Stimulated activated CD8-positive, alpha-beta memory T cell treated with anti-CD3 and anti-CD28 coated beads, Interleukin-15, amount 100 ng/mL, for 48 hours (primary cell): ENCODE measurements at regions not wholly inside any gene's neighbourhood (a gene's known extent, or its start where the extent isn't known, plus 50 kb on each side); places are given as distances from the start of the nearest gene placed in this dataset.

Experiments used
- DNase-seq, 2 donors: peaks; one replicate each; pipeline ENCODE4 v3.0.0-alpha.2; 2020; ENCODE audit warnings: low read depth in 2 of 2

DNA sequence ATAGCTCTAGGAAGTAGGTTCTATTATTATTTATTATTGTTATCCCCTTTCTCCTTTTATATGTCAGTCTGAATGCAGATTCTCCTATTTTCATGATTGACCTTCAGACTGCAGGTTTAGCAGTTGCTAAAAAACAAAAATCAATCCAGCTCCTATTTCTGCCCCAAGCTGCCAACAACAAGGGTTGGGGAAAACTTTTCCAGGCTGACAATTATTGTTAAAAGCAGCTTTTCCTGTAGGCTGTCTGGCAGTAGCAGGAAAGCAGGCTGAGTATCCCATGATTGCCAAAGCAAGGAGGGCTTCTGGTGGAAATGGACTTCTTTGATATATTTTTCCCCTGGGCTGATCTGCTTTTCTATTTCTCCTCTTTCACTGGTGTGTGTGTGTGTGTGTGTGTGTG is 78.0 kb upstream of the CTLA4 start:
- DNase-seq: no peak

DNA sequence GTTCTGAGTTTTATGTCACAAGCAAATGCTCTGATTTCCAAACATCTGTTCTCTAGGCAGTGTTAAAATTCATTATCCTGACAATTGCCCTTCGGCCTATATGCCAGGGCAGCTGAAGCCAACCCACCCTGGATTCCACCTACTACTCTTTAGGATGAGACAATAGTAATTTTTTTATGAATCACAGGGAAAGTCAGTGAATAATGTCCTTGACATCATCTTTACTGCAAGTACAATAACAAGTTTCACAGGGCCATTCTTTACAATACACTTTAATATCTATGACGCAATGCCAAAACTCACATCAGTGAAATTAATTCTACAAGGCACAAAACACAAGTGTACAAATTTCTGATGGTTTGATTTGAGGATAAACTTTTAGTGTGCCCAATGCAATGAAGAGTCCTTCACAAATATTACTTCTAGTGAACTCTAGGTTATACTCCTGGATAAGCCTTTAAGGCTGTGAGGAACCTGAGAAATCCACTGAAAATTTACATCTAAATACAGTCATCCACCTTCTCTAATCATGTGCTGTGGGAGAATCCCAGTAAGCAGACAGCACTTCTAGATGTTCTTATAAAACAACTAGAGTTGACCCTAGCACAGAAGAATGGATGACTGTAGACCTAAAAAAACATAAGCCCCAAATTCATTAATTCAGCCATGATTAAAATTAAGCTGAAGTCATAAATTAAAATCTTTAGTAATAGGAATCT is 77.3 kb upstream of the CTLA4 start:
- DNase-seq: no peak

DNA sequence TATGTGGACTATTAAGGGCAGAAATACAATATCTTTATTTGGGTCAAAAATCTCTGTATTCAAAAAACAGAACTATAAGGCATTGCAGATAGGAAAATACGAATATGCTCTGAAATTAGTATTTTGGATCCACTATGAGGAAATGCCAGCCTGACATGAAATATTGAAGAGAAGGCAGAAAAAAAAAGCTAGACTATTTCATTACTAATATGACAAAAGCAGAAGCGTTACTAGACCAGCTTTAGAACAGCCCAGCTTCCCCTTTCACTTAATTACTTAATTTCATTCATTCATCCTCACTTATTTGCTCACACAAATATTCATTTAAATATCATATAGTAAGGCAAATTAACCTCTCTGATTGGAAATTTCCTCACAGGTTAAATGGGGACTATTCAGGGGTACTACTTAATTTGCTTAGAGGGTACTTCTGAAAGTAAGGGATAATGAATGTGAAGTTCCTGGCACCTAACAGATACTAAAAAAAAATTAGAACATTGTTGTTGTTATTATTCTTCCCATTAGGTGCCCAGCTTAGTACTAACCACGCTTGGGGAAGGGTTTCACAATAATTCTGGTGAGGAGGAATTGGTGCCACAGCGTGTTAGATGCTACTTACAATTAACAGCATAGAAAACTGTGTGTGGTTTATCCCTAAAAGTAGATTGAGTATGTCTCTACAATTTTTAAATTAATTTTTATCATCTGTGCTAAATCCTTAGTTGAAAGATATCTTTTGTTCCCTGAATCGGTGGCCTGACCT is 71.1 kb upstream of the CTLA4 start:
- no peak for DNase-seq

DNA sequence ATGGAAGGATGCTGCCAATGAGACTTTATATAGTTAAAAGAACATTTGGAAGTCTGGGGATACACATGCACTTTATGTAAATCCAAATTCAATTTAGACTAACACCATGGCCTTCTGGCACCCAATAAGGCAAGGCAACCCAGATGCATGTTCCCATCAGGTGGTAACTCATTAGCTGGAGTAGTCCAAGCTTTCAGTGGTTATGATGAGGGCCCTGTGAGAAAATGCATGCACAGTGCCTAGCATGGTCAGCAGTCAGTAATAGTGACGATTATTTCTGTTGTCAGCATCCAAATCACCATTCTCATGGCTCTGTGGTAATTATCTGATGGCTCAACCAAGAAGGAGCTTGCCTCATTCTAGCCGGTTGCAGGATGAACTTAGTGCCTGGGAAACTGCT is 70.3 kb upstream of the CTLA4 start:
- DNase-seq: no peak

DNA sequence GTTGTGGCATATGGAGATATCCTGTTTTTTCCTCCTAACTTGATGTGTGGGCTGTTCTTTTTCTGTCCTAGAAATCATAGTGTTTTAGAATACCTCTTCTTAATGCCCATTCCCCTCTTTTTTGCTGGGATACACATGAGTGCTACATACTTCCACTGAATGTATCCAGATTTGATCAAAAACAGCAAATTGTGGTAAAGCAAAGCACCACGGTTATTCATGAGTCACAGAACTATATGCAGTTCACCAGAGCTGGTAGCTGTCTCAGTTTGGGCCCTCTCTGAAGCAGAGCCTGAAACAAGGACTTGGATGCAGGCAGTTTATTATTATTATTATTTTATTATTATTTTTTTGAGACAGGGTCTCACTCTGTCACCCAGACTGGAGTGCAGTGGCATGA is 69.9 kb upstream of the CTLA4 start:
- no peak for DNase-seq

DNA sequence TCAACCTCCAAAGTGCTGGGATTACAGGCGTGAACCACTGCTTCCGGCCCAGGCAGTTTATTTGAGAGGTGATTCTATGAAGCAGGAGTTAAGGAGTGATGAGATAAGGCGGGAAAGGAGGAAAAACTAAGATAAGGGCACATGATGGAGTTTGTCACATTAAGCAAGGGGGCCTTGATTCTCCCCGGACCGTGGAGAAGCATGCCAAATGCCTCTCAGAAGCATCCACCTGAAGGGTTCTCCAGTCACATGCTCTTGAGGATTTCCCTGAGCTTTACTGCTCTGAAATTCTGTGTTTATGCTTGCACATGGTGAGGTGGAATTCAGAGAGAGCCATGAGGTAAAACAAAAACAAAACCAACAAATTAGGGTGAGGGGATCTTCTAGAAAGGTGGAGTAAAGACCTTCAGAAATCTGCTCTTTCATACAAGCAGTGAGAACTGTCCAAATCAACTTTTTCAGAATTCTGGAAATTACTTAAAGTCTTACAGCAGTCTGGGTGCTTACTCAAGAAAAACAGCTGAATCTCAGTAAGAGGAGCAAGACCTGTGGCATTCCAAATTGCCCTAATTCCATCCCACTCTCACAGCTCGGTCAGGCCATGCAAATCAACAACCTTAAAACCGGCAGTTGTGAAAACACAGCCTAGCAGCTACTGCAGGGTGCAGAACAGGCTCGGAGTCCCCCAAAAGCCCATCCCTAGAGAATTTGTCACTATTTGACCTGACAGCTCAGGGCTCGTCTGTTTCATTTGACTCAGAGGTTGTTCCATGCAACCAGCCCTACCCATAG is 69.1 kb upstream of the CTLA4 start:
- DNase-seq: no peak

DNA sequence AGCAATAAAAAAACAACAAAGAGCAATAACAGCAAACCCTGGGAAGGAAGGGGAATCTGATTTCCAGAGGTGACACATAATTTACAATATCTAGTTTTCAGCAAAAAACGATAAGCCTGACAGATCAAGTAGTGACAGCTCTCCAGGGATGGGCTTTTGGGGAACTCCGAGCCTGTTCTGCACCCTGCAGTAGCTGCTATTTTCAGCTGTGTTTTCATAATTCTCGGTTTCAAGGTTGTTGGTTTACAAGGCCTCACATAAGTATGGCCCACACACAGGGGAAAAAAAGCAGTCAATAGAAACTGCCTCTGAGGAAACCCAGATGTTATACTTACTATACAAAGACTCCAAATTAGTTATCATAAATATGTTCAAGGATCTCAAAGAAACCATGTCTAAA is 67.7 kb upstream of the CTLA4 start:
- no peak for DNase-seq

DNA sequence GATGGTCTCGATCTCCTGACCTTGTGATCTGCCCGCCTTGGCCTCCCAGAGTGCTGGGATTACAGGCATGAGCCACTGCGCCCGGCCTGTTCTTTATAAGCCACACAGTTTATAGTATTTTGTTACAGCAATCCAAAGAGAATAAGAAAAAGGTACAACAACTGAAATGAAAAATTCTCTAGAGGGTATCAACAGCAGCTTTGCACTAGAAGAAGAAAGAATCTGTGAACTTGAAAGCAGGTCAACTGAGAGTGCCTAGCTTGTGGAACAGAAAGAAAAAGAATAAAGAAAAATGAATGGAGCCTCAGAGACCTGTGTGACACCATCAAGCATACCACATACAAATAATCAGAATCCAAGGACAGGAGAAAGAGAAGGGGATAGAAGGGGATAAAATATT is 66.8 kb upstream of the CTLA4 start:
- no peak for DNase-seq

DNA sequence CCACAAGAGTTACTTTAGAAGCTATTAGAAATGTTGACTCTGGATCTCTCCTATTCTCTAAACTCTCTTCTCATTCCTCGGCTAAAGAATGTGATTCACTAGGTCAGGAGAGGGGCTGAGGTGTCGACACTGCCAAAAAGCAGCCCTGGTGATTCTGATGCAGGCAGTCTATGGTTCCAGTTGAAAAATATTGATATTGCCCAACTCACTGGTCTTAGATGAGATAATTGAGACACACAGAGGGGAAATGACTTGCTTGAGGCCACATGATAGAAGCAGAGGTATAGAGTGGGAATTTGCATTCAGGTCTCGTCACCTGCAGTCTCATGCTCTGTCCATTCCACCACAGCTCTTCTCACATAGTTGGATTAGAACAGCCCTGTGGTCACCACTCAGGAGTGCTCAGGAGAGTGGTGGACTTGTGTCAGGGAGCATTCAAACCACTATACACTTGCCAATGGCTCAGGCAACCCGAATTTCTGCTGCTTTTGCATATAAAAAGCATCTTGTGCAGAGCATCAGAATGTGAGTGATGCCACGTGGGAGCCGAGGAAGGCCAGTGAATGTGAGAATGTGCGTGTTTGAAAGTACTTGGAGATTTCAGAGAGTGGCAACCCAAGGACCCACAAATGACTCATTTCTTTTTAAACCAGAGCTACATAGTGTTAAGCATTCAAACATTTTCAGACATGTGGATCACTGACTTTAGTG is 65.1 kb upstream of the CTLA4 start:
- DNase-seq: peak in 1 of 2 donors; percentile 64

DNA sequence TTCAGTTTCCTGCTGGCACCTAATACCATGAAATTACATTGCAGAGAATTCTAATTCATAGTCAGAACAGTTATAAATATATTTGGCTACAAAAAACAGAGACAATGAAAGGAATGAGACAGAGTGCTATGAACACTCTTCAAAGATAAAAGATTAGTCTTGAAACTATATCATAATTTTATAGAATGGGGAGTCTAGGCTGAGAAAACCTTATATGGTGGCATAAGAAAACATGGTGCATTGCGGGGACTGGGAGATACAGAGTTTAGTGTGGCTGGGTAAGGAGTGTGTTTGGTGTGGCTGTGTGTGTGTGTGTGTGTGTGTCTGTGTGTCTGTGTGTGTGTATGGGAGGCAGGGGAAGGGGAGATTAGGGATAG is 64.5 kb upstream of the CTLA4 start:
- DNase-seq: no peak

DNA sequence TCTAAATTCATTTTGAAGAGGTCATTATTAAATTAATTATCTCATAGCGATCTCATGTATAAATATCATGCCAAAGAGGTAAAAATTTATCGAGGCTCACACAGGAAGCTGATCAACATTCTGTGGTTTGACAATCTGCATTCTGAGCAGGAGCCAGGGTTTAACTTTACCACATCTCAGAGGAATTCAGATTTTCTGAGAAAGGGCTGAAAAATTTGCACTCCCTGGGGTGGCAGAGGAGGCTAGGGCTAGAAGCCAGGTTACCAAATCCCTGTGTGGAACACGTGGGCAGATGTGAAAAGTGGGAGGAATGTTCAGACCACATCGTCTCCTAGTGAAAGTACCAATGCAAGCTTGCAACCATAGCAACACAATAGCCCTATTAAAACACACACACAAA is 63.5 kb upstream of the CTLA4 start:
- DNase-seq: peak in 1 of 2 donors; percentile 67

DNA sequence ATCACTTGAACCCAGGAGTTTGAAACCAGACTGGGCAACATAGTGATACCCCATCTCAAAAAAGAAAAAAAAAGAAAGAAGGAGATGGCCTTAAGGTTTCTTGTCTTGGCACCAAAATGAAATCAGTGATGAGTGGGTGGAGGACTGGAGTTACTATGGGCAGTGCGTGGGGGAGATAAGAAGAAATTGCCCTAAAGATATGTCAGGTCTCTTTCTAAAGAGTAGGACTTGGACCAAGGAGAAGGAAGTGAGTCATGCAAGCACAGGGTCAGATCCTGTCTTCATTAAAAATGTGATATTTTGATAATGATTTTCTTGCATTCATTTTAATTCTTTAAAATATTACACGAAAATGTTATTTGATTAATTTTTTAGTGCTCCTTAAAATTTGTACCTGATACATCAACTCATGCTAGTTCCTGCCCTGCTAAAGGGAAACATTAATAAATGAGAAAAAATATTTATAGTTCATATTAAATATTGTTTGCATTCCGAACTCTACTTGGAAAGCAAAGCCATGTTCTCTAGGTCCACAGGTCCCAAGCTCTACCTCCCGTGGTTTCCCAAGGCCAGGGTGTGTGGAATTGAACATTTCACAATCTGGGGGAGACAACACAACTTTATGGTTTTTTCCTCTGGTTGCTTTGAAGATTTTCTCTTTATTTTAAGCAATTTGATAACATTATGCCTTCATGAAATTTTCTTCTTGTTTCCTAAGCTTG is 62.6 kb upstream of the CTLA4 start:
- no peak for DNase-seq

DNA sequence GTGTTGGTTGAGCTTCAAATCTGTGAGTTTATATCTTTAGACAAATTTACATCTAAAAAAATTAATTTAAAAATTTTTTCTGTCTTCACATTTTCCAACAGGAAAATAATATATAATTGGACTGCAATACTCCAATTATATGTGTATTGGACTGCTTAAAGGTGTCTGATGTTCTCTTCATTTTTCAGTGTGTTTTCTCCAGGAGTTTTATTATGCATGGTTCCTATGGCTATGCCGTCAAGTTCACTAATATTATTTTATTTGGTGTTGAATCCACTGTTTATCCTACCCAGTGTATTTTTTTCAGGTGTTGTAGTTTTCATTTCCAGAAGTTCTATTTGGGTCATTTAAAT is 62.1 kb upstream of the CTLA4 start:
- no peak for DNase-seq

DNA sequence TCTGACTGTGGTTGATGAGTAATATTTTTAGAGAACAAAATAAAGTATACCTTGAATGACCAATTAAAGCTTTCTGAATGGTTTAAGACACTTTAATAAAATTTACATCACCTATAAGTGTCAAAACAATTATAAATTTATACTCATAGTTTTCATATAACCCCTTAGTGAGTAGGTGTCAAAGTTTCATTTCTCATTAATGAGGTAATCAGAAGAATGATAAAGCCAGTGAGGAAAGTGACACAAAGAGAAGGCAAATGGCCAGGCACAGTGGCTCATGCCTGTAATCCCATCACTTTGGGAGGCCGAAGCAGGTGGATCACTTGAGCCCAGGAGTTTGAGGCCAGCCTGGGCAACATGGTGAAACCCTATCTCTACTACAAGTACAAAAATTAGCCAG is 60.8 kb upstream of the CTLA4 start:
- DNase-seq: no peak

DNA sequence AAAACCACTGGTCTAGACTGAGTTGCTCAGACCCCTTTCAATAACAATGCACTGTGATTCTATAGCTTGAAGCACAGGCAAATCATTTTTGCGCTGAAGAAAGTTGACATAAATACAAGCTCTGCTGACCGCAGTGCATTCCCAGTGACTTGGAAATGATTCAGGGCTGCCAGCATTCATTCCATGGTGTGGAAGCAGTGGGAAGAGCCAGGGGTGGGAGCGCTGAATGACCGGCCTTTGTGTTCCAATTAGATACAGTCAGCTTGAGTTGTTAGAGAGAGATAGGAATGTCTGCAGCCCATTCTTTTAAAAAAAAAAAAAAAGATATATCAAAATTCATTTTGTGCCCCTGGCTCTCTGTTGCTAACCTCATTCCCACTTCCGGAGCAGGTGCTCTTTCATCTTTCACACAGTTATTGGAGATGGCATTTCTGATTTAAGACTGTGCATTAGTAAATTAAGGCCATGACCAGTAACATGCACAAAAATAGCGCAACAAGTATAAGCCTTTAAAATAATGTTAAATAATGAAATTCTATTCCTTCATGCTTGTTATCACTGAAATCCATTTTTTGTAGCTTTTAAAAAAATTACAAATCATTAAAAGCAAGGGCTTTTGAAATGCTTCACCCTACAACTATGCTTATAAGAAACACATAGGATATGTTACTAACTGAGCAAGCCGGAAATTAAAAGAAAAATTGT is 59.4 kb upstream of the CTLA4 start:
- DNase-seq: no peak

DNA sequence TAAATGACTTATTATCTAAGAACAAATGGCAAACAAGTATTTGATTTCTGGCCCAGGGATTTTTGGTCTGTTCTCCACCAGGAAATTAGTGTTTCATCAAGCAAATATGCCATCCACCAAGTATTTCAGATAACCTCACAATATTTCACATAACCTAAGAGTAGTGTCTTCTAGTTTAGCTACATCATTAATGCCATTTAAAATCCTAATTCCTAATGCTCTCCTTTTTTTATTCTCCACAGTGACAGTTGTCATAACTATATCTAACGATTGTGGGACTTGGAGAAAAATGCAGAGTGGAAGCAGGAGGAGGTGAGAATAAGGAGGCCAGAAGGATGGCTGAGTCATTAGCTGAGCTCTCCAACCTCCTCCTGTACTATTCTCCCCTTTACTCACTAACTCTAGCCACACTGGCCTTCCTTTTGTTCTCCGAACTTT is 58.5 kb upstream of the CTLA4 start:
- DNase-seq: no peak

DNA sequence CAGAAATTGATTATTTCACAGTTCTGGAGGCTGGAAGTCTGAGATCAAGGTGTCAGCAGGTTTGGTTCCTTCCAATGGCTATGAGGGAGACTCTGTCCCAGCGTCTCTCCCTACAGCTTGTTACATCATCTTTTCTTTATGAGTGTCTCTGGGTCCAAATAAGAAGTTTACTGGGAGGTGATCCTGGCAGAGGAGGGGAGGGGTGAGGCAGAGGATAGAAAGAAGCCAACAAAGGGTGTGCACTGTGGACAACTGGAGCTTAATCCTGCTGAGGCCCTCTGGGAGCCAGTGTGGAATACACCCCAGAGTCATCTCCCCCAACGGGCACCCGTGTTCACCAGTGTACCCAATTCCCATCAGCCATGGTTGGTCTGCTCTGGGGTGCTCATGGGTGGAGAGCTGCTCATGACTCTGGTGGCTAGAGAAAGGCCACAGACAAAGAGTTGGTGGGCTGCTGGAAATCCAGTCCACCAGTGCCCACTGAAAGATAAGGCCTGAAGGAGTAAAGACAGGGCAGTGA is 57.5 kb upstream of the CTLA4 start:
- DNase-seq: no peak

DNA sequence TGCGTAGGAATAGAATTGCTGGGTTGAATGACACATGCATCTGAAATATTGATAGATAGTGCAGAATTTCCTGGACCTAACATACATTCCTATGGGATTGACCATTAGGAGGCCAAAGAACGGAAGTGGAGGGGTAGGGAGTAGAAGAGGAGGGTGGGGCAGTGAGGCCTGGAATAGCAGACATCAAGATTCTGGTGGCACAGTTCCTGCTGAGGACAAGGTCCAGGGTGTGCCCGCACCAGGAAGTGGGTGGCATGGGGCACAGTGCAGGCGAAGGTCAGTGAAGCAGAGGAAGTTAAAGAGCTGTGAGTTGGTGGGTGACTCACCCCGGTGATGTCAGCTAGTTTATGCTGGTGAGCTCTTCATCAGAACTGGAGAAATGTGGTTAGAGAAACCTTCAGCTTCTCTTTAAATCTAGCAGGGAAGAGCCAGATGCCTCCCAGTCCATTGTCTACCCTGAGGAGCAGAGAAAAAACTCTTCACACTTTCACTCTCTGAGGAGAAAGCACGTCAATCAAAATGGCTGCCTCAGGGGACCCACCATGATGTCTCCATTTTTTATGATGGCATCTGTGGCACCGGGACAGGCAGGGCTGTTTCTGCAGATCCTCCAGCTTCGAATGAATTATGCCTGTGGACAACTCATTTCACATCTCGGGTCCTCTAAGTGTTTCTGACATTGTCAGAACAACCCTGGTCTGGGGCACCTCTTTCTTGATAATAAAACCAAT is 55.9 kb upstream of the CTLA4 start:
- peak; percentile 75 to 76 for DNase-seq

DNA sequence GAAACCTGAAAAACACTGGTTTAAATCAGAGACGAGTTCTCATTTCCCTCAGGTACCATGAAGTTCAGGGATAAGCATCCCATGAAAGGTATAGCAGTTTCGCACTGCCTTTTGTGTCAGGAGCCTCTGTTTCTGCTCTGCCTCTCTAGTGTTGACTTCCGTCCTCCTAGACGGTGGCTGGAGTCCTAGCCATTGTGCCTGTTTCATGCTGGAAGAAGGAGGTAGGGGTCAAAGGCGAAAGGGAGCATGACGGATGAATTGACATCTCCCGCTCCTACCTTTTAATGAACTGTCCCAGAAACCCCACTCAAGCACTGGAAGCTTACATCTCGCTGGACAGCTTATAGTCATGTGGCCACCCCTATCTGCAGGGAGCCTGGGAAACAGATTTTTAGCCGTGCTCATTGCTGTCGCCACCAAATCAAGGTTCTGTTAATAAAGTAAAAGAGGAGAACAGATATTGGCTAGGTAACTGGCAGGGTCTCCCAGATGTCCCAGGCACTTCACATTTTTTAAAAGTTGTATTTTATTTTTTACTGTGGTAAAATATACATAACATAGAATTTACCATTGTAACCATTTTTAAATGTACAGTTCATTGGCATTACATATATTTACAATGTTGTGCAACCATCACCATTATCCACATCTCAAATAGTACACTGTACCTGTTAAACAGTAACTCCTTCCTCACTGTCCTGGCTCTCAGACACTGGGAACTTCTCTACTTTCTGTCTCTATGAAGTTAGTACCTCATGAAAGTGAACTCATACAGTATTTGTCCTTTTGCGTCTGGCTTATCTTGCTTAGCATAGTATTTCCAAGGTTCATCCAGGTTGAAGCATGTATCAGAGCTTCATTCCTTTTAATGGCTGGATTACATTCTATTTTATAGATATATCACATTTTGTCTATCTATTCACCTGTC is 55.0 kb upstream of the CTLA4 start:
- DNase-seq: no peak
